ENCODE measurements at regions not wholly inside any gene's neighbourhood (a gene's known extent, or its start where the extent isn't known, plus 50 kb on each side); places are given as distances from the start of the nearest gene placed in this dataset.

DNA sequence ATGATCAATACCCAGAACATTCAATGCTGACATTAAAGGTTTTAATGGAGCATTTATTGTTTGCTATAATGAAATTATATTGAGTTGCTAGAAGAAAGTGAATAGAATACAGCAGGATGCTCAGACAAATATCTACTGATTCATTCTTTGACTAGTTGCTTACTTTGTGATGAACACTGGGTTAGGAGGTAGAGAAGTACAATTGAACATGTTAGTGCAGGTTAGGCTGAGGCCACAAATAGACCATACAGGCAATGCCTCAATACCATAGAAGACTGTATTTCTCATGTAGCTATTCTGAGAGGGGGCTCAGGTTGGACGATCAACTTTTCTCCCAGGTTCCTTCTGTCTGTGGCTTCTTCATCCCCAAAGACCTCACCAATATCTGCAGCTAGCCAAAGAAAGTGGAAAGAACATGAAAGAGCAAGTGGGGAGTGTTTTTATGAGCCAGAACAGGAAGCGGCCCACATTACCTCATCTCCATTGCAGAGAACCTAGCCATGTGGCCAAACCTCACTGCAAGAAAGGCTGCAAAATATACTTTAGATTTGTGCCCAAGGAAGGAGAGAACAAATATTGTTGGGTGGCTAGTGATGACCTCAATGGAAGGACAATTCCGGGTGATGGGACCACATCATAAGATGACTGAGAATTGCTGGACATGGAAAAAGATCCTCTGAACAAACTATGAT lies 180.3 kb upstream of the GATB start:
- POLR2A ChIA-PET (ENCODE audit: low non-redundant PET), result no interaction called here
- TF ChIP-seq, protein P1, sequence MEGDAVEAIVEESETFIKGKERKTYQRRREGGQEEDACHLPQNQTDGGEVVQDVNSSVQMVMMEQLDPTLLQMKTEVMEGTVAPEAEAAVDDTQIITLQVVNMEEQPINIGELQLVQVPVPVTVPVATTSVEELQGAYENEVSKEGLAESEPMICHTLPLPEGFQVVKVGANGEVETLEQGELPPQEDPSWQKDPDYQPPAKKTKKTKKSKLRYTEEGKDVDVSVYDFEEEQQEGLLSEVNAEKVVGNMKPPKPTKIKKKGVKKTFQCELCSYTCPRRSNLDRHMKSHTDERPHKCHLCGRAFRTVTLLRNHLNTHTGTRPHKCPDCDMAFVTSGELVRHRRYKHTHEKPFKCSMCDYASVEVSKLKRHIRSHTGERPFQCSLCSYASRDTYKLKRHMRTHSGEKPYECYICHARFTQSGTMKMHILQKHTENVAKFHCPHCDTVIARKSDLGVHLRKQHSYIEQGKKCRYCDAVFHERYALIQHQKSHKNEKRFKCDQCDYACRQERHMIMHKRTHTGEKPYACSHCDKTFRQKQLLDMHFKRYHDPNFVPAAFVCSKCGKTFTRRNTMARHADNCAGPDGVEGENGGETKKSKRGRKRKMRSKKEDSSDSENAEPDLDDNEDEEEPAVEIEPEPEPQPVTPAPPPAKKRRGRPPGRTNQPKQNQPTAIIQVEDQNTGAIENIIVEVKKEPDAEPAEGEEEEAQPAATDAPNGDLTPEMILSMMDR (conservative IDR thresholded peaks at IDR 0.05; ENCODE audit: low read depth), result no peak

DNA sequence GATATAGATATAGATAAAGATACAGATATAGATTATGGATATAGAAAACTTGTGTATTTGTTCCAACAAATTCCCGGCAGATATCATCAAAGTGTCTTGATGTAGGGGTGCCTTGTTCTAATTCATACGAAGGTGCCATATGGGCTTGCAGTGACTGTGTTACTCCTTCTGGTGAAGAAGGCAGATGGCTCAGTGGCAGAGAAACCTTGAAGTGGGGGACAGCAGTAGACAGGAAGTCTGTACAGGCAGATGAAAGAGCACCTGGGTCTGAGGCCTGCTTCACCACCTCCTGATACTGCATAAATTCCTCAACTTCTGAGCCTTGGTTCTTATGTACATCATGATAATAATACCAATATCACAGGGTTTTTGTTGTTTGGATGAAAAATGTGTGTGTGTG lies 179.5 kb upstream of the GATB start:
- ChIA-PET POLR2A (ENCODE audit: low non-redundant PET) (no interaction called here), CTCF (no interaction called here)
- TF ChIP-seq, protein P1 (conservative IDR thresholded peaks at IDR 0.05; ENCODE audit: low read depth), result no peak
- no peak for DNase-seq (ENCODE audit: low spot score)
- H3K27ac ChIP-seq, result no peak overlapping the region

More for the DNA sequence above, 180.3 kb upstream of the GATB start:
- H3K27ac ChIP-seq, result no peak overlapping the region
- CTCF ChIA-PET, result no interaction called here
- peak; percentile 12 for DNase-seq (ENCODE audit: low spot score)

DNA sequence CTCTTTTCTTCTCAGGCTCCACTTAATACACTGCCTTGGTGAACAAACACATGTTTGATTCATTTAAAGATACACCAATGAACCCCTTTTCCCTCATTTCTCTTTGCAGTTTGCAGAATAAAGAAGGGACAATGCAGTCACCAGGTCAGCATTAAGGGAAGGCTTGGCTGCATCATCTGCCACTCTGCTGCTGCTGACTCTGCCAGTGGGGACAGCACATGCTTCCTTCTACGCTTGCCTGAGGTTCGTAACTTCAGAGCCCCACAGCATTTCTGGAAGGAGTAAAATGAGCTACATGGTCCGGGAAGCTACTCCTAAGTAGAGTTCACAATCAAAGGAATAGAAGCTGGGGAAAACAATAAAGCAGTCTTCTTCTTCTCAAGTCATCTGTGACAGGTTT lies 178.9 kb upstream of the GATB start:
- ChIA-PET POLR2A (ENCODE audit: low non-redundant PET) (no interaction called here), CTCF (no interaction called here)
- no peak overlapping the region for H3K27ac ChIP-seq
- DNase-seq (ENCODE audit: low spot score), result no peak
- TF ChIP-seq, protein P1 (conservative IDR thresholded peaks at IDR 0.05; ENCODE audit: low read depth), result no peak

DNA sequence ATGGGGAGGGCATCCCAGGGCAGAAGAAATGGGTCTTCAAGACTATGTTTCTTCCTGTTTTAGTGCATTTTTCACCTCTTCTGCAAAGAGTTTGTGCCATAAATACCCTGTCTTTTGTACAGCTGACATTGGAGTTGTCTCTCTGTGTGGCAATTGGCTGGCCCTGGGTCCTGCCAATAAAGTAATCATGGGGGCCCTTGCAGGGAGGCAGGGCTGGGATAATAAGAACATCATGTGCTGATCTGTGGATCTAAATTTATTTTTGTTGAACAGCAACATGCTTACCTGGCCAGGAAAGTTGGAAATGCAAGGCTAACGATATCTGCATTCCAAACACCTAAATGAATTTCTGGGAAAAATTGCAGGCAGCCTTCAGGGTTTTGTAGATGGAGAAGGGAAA lies 174.6 kb upstream of the GATB start:
- CTCF ChIA-PET, result no interaction called here

DNA sequence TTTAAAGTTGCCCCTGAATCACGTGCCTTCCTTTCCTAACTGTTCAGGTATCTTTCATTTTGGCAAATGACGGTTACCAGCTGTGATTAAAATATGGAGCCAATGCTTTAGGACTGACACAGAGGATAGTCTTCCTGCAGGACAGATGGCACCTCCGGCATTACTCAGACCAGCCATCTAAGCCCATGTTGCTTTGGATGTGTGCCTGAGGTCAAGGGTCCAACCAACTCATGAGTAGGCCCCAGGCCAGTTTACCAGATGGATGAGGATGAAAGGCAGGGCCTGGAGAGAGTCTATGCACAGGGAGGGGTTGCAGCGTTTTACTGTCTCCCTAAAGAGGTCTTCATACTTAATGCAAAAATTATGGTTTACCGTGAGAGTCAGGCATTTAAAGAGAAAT lies 174.0 kb upstream of the GATB start:
- TF ChIP-seq, protein P1 (conservative IDR thresholded peaks at IDR 0.05; ENCODE audit: low read depth), result no peak
- ChIA-PET CTCF (interaction anchor here (0.6 to 0.8 kb wide), 2 partner anchors 348 to 475 kb away, joined by 5 to 6 read pairs; no protein-coding TSS in a partner anchor), POLR2A (ENCODE audit: low non-redundant PET) (no interaction called here)
- H3K27ac ChIP-seq, result no peak overlapping the region
- no peak for DNase-seq (ENCODE audit: low spot score)

More for the DNA sequence above, 174.6 kb upstream of the GATB start:
- POLR2A ChIA-PET (ENCODE audit: low non-redundant PET), result no interaction called here
- DNase-seq (ENCODE audit: low spot score), result no peak
- TF ChIP-seq, protein P1 (conservative IDR thresholded peaks at IDR 0.05; ENCODE audit: low read depth), result no peak
- H3K27ac ChIP-seq, result no peak overlapping the region

DNA sequence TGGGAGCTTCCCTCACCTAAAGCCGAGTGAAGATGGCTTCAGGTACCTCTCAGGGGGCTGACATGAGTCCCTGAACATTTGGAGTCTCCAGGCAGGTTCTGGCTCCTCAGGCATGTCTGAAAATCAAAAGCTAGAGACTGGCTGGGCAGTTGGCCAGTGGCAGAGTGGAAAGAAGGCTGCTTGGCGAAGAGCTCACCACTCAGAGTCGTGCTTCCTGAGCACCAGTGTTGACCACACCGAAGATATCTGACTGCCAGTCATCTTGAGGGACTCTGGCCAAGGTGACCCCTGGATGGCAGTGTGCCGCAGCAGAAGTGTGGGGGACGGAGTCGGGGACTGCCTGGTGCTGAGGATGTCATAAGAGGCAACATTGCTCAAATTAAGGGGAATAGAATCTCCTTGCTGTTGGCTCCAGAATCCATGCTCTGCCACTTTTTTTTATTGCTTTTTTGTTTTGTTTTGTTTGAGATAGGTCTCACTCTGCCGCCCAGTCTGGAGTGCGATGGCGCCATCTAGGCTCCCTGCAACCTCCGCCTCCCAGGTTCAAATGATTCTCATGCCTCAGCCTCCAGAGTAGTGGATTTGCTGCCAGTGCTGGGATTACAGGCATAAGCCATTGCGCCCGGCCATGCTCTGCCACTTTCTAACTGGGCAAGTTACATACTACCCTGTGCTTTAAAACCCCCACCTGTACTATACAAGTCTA lies 172.5 kb upstream of the GATB start:
- ChIA-PET POLR2A (ENCODE audit: low non-redundant PET) (no interaction called here), CTCF (no interaction called here)
- DNase-seq (ENCODE audit: low spot score), result no peak
- H3K27ac ChIP-seq, result no peak overlapping the region
- TF ChIP-seq, protein P1 (conservative IDR thresholded peaks at IDR 0.05; ENCODE audit: low read depth), result no peak
